ENCODE measurements at regions not wholly inside any gene's neighbourhood (a gene's known extent, or its start where the extent isn't known, plus 50 kb on each side); places are given as distances from the start of the nearest gene placed in this dataset.

DNA sequence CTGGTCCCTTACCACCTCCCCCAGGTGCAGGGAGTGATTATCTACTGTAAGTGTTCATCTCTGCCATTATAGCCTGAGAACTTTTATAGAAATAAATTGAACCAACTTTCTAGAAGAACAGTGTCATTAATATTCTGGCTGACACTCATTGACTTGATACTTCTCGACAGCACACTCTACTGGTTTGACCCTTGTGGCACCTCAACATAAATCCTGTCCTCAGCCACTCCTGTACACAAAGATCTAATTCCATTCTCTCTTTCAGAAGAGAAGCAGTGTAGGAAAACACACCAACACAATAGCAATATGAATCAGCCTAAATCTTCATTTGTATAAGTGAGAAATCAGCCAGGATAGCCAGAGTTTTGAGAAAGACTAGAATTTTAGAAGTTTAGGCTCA is 417.7 kb downstream of the TAF11L14 start:
- DNase-seq, result no peak
- no peak overlapping the region for H3K4me3 ChIP-seq
- intact Hi-C loops (cut with DNase I; ENCODE audit: low total_unique reads), result no loop called here

GRCh38 chr5:18052569-18052968 is 418.3 kb downstream of the TAF11L14 start:
- Histone ChIP-seq H3K27ac (no peak overlapping the region), H3K4me1 (no peaks in the 10 kb centered on the region), H3K27me3 (no peaks in the 10 kb centered on the region), H3K36me3 (no peaks in the 10 kb centered on the region), H3K9me3 (no peaks in the 10 kb centered on the region), H3K4me3 (no peak overlapping the region)
- ATAC-seq (no peak), DNase-seq (no peak)
- no peak for TF ChIP-seq POLR2A (IDR thresholded peaks at IDR 0.05)
- TF ChIP-seq CTCF (IDR thresholded peaks at IDR 0.05 in 4 of 5, conservative IDR thresholded peaks at IDR 0.05 in 1 of 5), result no peak
- intact Hi-C loops (cut with DNase I; ENCODE audit: low total_unique reads), result no loop called here
- in situ Hi-C loops (cut with MboI; ENCODE audit: low sequenced_read_pairs in 4 of 4), result no loop called here

More for the DNA sequence above, 417.7 kb downstream of the TAF11L14 start:
- TF ChIP-seq CTCF (IDR thresholded peaks at IDR 0.05 in 4 of 5, conservative IDR thresholded peaks at IDR 0.05 in 1 of 5) (no peak), POLR2A (IDR thresholded peaks at IDR 0.05) (no peak)
- Histone ChIP-seq H3K27me3 (no peaks in the 10 kb centered on the region), H3K36me3 (no peaks in the 10 kb centered on the region), H3K9me3 (no peaks in the 10 kb centered on the region), H3K4me1 (no peaks in the 10 kb centered on the region), H3K27ac (no peak overlapping the region)
- in situ Hi-C loops (cut with MboI; ENCODE audit: low sequenced_read_pairs in 4 of 4), result no loop called here
- no peak for ATAC-seq

GRCh38 chr5:18057725-18058124 is 423.5 kb downstream of the TAF11L14 start:
- ATAC-seq, result no peak
- TF ChIP-seq POLR2A (IDR thresholded peaks at IDR 0.05), result no peak
- TF ChIP-seq CTCF (IDR thresholded peaks at IDR 0.05 in 4 of 5, conservative IDR thresholded peaks at IDR 0.05 in 1 of 5), result no peak
- Histone ChIP-seq H3K4me3 (no peak overlapping the region), H3K27ac (no peak overlapping the region), H3K27me3 (no peaks in the 10 kb centered on the region), H3K4me1 (no peaks in the 10 kb centered on the region), H3K9me3 (no peaks in the 10 kb centered on the region), H3K36me3 (no peaks in the 10 kb centered on the region)
- in situ Hi-C loops (cut with MboI; ENCODE audit: low sequenced_read_pairs in 4 of 4), result no loop called here
- no peak for DNase-seq
- intact Hi-C loops (cut with DNase I; ENCODE audit: low total_unique reads), result no loop called here

GRCh38 chr5:18067615-18068014 is 433.4 kb downstream of the TAF11L14 start:
- intact Hi-C loops (cut with DNase I; ENCODE audit: low total_unique reads), result no loop called here
- Histone ChIP-seq H3K27me3 (no peaks in the 10 kb centered on the region), H3K36me3 (no peaks in the 10 kb centered on the region), H3K27ac (no peak overlapping the region), H3K4me1 (no peaks in the 10 kb centered on the region), H3K9me3 (no peaks in the 10 kb centered on the region), H3K4me3 (no peak overlapping the region)
- in situ Hi-C loops (cut with MboI; ENCODE audit: low sequenced_read_pairs in 4 of 4), result no loop called here
- ATAC-seq (no peak), DNase-seq (no peak)
- TF ChIP-seq POLR2A (IDR thresholded peaks at IDR 0.05) (no peak), CTCF (IDR thresholded peaks at IDR 0.05 in 4 of 5, conservative IDR thresholded peaks at IDR 0.05 in 1 of 5) (no peak)

DNA sequence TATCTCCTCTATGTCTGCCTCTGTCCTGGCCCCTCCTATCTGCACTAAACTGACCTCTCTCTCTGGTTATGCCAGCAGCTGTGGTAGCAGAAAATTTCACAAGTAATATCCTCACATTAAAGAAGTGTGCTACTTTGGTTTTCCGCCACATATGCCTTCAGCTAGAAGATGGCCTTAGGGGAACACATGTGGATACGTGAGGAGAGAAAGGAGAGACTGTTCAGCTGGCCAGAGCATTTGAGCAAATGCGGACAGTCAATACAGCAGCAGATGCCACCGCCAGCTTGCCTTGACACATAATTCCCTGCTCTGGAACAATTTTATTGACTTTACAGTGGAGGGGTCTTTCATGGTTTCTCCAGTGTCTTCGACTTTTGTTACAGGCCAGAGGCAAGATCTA is 434.6 kb downstream of the TAF11L14 start:
- intact Hi-C loops (cut with DNase I; ENCODE audit: low total_unique reads) (no loop called here), in situ Hi-C loops (cut with MboI; ENCODE audit: low sequenced_read_pairs in 4 of 4) (no loop called here)
- no peak for ATAC-seq
- no peaks in the 10 kb centered on the region for H3K27me3 ChIP-seq
- DNase-seq, result no peak
- H3K27ac ChIP-seq, result no peak overlapping the region
- no peak overlapping the region for H3K4me3 ChIP-seq
- TF ChIP-seq CTCF (IDR thresholded peaks at IDR 0.05 in 4 of 5, conservative IDR thresholded peaks at IDR 0.05 in 1 of 5) (no peak), POLR2A (IDR thresholded peaks at IDR 0.05) (no peak)
- H3K36me3 ChIP-seq, result no peaks in the 10 kb centered on the region
- no peaks in the 10 kb centered on the region for H3K9me3 ChIP-seq
- no peaks in the 10 kb centered on the region for H3K4me1 ChIP-seq
